ENCODE measurements at regions not wholly inside any gene's neighbourhood (a gene's known extent, or its start where the extent isn't known, plus 50 kb on each side); places are given as distances from the start of the nearest gene placed in this dataset.

GRCh38 chr1:94707321-94708298 lies 112.5 kb upstream of the SLC44A3 start:
- no peak for DNase-seq (ENCODE audit: low read depth)

GRCh38 chr1:94702442-94702815 lies 117.7 kb upstream of the SLC44A3 start:
- DNase-seq (ENCODE audit: low read depth), result no peak

- DNase-seq (ENCODE audit: low read depth), result no peak
Observed at GRCh38 chr1:94701796-94702441, 118.2 kb upstream of the SLC44A3 start.

- DNase-seq (ENCODE audit: low read depth), result peak; percentile 70
Observed at GRCh38 chr1:94698759-94699502, 121.2 kb upstream of the SLC44A3 start.

- no peak for DNase-seq (ENCODE audit: low read depth)
Observed at GRCh38 chr1:94698356-94698755, 121.8 kb upstream of the SLC44A3 start.

GRCh38 chr1:94697839-94698238 lies 122.3 kb upstream of the SLC44A3 start:
- no peak for DNase-seq (ENCODE audit: low read depth)

GRCh38 chr1:94694226-94694915 lies 125.8 kb upstream of the SLC44A3 start:
- DNase-seq (ENCODE audit: low read depth), result no peak

GRCh38 chr1:94693435-94693834 lies 126.7 kb upstream of the SLC44A3 start:
- DNase-seq (ENCODE audit: low read depth), result no peak

- DNase-seq (ENCODE audit: low read depth), result no peak
Observed at GRCh38 chr1:94693029-94693428, 127.1 kb upstream of the SLC44A3 start.

GRCh38 chr1:94688646-94689045 lies 131.5 kb upstream of the SLC44A3 start:
- DNase-seq (ENCODE audit: low read depth), result no peak

- no peak for DNase-seq (ENCODE audit: low read depth)
Observed at GRCh38 chr1:94686882-94687281, 133.3 kb upstream of the SLC44A3 start.

- no peak for DNase-seq (ENCODE audit: low read depth)
Observed at GRCh38 chr1:94684690-94685250, 135.4 kb upstream of the SLC44A3 start.

- DNase-seq (ENCODE audit: low read depth), result no peak
Observed at GRCh38 chr1:94683886-94684285, 136.3 kb upstream of the SLC44A3 start.

- DNase-seq (ENCODE audit: low read depth), result no peak
Observed at GRCh38 chr1:94680039-94680377, 138.4 kb upstream of the F3 start.

GRCh38 chr1:94679332-94680038 lies 137.9 kb upstream of the F3 start:
- no peak for DNase-seq (ENCODE audit: low read depth)

GRCh38 chr1:94678202-94678848 lies 136.8 kb upstream of the F3 start:
- no peak for DNase-seq (ENCODE audit: low read depth)

- no peak for DNase-seq (ENCODE audit: low read depth)
Observed at GRCh38 chr1:94677714-94678113, 136.2 kb upstream of the F3 start.

- DNase-seq (ENCODE audit: low read depth), result no peak
Observed at GRCh38 chr1:94677087-94677486, 135.5 kb upstream of the F3 start.

GRCh38 chr1:94676686-94677085 lies 135.1 kb upstream of the F3 start:
- DNase-seq (ENCODE audit: low read depth), result no peak

GRCh38 chr1:94675373-94675772 lies 133.8 kb upstream of the F3 start:
- no peak for DNase-seq (ENCODE audit: low read depth)

GRCh38 chr1:94674876-94675275 lies 133.3 kb upstream of the F3 start:
- no peak for DNase-seq (ENCODE audit: low read depth)

All from GM04504 (cell line).